ENCODE measurements at regions not wholly inside any gene's neighbourhood (a gene's known extent, or its start where the extent isn't known, plus 50 kb on each side); places are given as distances from the start of the nearest gene placed in this dataset.
A peak's percentile ranks its signal among the peaks of the same experiment; 100 is the strongest.

GRCh38 chr2:23123686-23124085, 261.3 kb upstream of the KLHL29 start:
- no peak for DNase-seq

GRCh38 chr2:23124214-23124750, 260.7 kb upstream of the KLHL29 start:
- DNase-seq = peak in 1 of 2 experiments; percentile 74

GRCh38 chr2:23127465-23127864, 257.5 kb upstream of the KLHL29 start:
- no peak for DNase-seq

DNA sequence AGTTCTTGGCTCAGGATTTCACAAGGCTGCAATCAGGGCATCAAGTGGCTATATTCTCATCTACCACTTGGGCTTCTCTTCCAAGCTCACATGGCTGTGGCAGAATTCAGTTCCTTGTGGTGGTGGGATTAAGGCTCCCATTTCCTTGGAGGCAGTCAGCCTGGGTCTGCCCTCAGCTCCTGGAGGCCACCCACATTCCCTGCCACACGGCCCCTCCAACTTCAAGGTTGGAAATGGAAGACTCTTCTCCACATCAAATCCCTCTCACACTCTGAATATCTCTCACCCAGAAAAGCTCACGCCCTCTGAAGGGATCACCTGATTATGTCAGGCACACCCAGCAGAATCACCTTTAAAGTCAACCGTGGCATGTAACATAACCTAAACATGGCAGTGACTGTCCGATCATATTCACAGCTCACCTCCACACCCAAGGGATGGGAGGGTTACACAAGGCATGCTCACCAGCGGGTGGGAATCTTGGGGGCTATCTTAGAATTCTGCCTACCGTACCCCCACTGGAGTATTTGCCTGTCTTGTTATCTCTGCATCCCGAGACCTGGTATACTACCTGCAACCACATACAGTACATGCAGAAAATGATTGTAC, 256.2 kb upstream of the KLHL29 start:
- no peak for DNase-seq

DNA sequence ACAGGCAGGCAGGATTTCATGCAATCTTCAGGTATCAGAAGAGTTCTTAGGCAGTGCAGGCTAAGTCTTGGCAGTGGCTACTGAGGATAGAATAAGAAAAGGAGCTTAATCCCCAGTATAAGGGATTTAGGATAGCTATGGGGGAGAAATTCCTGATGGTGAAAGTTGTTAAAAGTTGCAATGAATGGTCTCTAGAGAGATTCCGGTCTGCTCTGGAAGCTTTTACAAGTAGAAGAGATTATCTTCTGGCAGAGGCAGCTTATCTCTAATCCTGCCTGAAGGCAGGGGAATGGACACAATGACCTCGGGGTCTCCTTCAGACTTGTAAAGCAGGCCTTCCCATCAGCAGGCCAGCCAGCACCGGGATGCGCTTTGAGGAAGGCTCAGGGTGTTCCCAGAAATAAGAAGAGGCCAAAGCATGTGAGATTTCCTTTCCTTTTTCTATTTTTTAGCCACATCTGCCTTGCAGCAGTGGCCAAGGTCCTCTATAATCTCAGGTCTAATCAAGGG, 253.9 kb upstream of the KLHL29 start:
- DNase-seq = no peak

GRCh38 chr2:23132000-23132399, 253.0 kb upstream of the KLHL29 start:
- no peak for DNase-seq

DNA sequence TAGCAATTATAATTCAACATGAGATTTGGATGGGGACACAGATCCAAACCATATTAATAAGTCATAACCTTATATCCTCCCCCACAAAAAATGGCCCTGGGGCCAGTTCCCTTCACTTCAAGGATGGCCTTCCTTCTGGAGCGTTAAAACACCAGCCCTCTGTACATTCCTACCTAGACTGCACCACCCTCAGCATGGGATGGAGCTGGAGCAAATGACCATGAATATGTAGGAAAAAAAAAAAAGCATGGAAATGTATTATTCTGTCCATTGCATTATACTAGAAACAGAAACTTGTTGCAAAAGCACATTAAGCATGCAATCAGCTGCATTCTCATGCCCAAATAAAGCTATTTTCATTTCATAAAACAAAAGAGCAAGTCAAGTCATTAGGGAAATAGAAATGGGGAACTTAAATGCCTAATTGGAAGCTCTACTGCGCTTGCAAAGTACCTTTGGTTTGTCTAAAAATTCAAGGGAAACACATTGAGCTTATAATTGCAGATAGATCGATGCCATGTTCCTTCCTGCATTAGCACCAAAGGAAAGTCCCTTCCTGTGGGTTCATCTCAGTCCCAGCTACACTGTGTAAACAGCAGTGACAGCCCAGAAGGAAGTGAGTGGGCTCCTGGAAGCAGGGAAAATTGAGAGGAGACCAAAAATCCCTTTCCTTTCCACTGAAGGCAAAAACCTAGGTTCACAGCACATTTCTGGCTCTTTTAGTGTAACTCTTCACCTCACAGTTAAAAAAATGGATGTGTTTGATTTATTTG, 252.0 kb upstream of the KLHL29 start:
- DNase-seq = no peak

- DNase-seq = no peak
Measured at GRCh38 chr2:23134726-23135125, 250.3 kb upstream of the KLHL29 start.

DNA sequence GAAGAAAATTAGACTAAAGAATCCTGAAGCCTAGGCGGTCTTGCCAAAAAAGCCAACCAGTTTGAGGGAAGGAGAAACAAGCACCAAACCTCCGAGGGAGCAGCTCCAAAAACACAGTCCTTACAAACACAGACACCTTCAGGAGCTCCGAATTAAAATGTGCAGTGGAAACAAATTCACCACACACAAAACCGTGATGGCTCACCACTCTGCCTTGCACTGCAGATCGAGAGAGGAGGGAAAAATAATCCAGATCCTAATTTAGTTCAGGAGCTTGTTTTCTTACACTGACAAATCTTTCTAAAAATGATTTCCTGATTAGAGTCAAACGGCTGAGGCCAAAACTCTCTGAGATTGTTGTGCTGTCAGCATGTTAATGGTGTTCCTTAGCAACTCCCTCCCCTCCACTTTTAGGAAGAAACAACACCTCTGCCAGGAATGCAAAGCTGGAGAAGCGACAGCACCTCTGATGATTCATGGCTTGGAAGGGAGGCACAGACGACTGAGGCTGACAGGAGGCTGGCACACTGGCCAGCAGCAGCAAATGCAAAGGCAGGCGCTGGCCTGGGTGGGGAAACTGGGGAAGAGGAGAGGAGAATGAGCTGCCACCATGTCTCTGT, 249.4 kb upstream of the KLHL29 start:
- no peak for DNase-seq

DNA sequence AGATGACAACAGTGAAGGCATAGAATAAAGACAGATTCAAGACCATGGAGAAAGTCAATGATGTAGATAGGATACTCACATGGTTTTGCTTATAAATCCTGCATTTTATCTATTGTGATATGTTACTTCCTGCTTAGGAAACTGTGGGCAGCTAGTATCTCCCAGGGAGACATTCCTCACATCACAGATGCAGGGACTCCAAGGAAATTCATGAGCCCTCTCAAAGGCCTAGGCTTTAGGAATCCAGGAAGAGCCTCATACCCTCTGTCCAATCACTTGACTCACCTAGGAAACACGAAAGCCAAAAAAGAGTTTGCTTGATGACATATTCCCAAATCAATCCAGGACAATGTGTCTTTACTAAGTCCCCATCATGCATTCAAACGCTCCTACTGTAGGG, 247.8 kb upstream of the KLHL29 start:
- DNase-seq = no peak

DNA sequence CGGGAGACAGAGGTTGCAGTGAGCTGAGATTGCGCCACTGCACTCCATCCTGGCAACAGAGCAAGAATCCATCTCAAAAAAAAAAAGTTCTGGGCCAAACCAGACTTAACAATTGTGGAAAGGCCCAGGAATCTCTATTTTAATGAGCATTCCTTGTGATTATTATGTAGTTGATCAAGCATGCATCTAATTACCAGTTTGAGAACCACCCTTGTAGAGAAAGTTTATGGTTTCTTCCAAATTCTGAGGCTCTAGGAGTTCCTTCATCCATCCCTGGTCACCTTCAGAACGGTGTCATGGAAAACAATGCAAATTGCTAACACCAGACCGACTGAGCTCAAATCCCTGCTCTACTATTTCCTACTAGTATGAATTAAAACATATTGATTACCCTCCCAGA, 246.3 kb upstream of the KLHL29 start:
- no peak for DNase-seq

DNA sequence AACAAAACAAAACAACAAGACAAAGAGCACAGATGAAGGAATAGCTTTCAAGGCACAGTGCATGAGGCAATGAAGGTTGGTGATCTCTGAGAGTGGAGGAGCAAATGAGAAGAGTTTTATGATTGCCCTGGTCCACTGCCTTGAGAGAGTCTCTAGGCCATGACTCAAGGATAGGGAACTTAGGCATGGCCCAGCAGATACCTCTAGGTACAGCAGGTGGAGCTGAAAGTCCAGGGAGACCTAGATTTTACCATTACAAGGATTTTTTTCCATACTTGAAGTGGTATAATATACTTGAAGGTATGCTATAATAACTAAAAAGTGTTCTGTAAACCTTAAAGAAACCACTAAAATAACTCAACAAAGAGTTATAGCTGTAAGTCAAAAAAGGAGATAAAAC, 239.5 kb upstream of the KLHL29 start:
- DNase-seq = no peak

- no peak for DNase-seq
Measured at GRCh38 chr2:23146011-23146410, 239.0 kb upstream of the KLHL29 start.

- DNase-seq = no peak
Measured at GRCh38 chr2:23148342-23148741, 236.6 kb upstream of the KLHL29 start.

DNA sequence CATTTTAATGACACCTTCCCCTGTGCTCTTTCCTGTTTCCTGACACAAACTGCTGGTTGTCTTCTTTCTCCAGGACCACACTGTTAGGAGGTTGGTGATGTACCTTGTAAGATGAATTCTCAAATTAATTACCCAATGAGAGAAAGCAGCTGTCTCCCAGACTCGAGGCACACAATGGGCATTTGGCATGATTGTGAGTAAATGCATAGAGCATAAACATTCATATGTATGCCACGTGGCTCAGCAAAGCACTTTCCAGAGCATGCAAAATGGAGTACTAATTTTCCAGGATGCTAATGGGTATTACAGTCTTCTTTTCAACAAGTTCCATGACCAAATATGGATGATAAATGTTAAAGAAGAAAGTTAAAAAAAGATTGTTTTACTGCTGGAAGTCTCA, 235.2 kb upstream of the KLHL29 start:
- DNase-seq = no peak

DNA sequence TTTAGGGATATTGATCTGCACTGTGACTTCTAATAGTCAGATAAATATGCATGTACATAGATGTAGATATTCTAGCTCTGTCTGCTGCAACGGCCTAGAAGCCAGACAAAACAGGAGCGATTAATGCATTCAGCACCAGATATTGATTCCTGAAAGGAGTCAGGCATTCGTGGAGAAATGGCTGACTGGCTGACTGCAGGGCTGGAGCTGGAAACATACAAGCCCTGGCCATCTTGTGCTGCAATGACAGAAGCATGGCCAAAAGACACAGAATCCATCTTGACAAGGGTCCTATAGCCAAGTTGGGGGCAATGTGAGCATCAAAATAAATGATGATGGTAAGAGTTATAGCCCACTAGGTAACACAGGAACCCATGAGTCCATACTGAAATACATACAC, 231.5 kb upstream of the KLHL29 start:
- DNase-seq = no peak

GRCh38 chr2:23155022-23155421, 230.0 kb upstream of the KLHL29 start:
- DNase-seq = no peak

- DNase-seq = no peak
Measured at GRCh38 chr2:23157812-23158211, 227.2 kb upstream of the KLHL29 start.

DNA sequence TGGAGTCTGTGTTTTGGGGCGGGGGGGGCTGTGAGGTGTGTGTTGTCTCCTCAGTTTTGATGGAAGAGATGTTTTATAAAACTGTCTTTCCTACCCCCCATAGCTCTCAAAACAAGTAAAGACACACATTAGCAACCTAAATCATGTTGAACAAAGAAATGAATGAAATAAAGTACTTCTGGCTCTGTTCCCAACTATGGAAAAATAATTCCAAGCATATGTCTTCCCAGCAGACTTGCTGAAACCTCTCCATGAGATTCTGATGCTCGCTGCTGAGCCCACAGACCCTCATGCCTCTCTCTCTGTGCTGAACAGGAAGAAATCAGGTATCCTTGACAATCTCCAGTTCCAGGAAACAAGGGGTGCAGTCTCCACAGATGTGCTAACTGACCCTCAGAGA, 226.7 kb upstream of the KLHL29 start:
- no peak for DNase-seq

- no peak for DNase-seq
Measured at GRCh38 chr2:23159746-23160405, 225.1 kb upstream of the KLHL29 start.

GRCh38 chr2:23164173-23164572, 220.8 kb upstream of the KLHL29 start:
- no peak for DNase-seq

DNA sequence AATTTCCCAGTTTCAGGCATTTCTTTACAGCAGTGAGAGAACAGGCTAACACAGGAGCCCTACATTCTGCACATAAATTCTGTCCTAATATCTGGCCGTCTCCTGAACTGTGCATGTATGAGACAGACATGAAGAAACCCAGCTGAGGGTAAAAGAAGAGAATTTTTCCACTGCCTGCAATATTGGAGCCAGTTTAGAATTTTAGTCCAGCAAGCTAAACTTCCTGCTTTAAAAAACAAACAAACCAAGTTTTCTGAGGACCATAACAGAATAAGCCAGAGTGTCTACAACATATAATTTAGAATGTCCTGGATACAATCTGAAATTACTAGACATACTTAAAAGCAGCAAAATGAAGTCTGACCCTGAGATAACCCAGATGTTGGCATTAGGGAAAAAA, 215.1 kb upstream of the KLHL29 start:
- DNase-seq = no peak

GRCh38 chr2:23171108-23171507, 213.9 kb upstream of the KLHL29 start:
- DNase-seq = no peak

Measured in NCI-H524 (cell line).